ENCODE measurements at regions not wholly inside any gene's neighbourhood (a gene's known extent, or its start where the extent isn't known, plus 50 kb on each side); places are given as distances from the start of the nearest gene placed in this dataset.
"Not testable (repeated sequence)": the region's sequence is repeated elsewhere in the genome, so short reads cannot be mapped to it uniquely, and the experiment has no call there.

DNA sequence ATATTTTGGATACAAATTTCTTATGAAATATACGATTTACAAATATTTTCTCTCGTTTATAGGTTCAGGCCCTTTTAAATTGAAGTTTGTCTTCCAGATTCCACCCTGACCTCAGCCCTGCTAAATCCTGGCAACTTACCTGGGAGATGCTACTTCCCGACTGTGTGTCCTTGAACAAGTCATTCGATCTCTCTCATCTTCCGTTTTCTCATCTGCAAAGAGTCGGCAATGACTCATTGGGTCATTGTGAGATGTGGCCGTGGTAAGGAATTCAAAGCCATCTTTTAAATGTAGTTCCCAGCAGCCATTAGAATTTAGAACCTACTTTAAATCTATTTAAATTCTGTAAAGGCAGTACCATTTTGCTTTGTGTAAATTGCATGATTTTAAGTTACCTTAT is 72.5 kb downstream of the LHX2 start:
- TF ChIP-seq, protein P1, sequence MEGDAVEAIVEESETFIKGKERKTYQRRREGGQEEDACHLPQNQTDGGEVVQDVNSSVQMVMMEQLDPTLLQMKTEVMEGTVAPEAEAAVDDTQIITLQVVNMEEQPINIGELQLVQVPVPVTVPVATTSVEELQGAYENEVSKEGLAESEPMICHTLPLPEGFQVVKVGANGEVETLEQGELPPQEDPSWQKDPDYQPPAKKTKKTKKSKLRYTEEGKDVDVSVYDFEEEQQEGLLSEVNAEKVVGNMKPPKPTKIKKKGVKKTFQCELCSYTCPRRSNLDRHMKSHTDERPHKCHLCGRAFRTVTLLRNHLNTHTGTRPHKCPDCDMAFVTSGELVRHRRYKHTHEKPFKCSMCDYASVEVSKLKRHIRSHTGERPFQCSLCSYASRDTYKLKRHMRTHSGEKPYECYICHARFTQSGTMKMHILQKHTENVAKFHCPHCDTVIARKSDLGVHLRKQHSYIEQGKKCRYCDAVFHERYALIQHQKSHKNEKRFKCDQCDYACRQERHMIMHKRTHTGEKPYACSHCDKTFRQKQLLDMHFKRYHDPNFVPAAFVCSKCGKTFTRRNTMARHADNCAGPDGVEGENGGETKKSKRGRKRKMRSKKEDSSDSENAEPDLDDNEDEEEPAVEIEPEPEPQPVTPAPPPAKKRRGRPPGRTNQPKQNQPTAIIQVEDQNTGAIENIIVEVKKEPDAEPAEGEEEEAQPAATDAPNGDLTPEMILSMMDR (conservative IDR thresholded peaks at IDR 0.05), result no peak
- H3K27ac ChIP-seq, result no peak overlapping the region

DNA sequence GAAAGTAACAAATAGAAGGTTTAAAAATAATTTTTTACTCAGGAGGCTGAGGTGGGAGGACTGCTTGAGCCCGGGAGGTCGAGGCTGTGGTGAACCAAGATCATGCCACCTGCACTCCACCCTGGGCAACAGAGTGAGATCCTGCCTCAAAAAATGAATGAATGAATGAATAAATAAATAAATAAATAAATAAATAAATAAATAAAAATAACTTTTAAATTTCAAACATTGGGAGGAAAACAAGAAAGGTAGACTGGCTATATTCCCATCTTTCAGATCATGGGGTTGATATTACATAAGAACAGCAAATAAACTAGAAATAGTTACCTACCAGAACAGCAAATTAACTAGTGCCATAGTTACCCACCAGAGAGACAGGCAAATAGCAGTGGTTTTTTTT is 75.7 kb downstream of the LHX2 start:
- H3K27ac ChIP-seq, result no peak overlapping the region
- TF ChIP-seq ZFX (IDR thresholded peaks at IDR 0.05), result no peak

DNA sequence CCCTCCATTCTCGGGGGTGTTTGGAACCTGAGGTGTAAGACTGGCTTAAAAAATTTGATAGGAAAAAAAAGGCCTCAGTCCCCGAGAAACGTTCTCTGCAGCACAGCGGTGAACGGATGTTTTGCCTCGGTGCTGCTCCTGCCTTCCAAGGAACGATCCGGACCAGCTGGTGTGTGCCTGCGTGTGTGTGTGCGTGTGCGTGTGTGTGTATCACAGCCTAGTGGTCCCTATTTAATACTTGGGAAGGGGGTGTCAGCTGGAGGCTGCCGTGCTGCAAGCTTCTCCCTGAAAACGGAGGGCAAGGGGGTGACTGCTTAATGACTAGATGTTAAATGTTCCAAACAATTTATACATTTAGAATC is 76.9 kb downstream of the LHX2 start:
- TF ChIP-seq, protein P1 (conservative IDR thresholded peaks at IDR 0.05), result no peak
- TF ChIP-seq ZFX (IDR thresholded peaks at IDR 0.05), result no peak

DNA sequence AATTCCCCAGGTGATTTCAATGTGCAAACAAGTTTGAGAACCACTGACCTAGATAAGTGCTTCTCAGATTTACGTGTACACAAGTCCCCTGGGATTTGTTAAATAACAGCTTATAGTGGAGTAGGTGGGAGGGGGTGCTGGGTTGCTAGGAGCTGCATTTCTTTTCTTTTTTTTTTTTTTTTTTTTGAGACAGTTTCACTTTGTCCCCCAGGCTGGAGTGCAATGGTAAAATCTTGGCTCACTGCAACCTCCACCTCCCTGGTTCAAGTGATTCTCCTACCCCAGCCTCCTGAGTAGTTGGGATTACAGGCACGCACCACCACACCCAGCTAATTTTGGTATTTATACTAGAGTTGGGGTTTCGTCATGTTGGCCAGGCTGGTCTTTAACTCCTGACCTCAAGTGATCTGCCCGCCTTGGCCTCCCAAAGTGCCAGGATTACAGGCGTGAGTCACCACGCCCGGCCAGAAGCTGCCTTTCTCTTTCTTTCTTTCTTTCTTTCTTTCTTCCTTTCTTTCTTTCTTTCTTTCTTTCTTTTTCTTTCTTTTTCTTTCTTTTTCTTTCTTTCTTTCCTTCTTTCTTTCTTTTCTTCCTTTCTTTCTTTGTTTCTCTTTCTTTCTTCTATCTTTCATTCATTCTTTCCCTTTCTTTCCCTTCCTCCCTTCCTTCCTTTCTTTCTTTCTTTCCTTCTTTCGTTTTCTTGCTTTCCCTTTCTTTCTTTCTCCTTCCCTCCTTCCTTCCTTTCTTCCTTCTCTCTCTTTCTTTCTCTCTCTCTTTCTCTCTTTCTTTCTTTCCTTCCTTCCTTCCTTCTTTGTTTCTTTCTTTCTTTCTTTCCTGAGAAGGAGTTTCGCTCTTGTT is 78.3 kb downstream of the LHX2 start:
- not testable (repeated sequence) for H3K27ac ChIP-seq

More for the DNA sequence above, 76.9 kb downstream of the LHX2 start:
- H3K27ac ChIP-seq, result no peak overlapping the region

DNA sequence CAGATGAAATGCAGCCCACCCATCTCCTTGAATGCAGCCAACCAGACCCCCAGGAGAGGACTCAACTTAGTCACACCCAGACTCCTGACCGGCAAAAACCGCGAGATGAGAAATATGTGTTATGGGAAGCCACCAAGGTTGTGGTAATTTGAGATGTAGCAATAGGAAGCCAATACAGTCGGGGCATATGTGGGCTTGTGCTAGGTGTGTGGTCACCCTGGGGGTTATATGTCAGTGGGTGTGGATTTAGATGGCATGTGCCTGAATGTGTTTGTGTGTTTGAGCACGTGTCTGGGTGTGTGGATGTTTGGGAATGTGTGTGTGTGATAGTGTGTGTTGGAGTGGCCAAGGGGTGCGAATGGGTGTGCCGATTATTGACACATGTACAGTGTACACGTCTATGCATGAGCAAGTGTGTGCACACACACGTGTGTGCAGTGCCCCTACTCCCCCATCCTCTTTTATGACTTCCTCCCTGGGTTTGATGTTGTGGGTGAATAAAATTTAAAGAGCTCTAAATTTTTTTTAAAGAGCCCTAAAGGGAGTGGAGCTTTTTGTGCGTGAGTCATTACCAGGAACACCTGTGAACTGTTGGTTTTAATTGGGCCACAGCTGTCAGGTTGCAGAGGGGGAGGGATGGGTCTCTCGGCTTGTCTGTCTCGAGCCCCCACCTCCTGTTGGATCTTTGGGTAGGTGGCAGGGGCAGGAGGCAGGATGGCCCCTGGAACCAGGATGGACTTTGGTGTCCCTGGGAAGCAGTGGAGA is 86.8 kb downstream of the LHX2 start:
- no peak overlapping the region for H3K27ac ChIP-seq
- TF ChIP-seq, protein P1 (conservative IDR thresholded peaks at IDR 0.05), result no peak
- TF ChIP-seq ZFX (IDR thresholded peaks at IDR 0.05), result no peak

DNA sequence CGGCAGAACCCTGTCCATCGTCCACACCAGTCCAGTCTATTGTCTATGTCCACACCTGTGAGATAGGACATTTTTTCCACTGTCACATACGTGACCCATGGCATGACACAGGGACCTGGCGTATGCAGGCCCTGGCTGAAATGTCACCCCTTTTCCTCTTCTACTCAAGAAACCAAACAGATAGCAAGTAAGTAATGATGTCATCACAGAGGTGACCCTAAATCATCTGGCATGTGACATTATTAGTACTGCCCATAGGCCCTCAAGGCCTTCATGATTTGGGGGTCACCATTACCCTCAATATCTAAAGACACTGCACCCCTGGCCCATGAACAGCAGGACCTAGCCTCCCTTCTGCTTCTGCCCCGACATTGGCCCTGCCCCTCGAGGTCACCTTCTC is 88.3 kb downstream of the LHX2 start:
- no peak overlapping the region for H3K27ac ChIP-seq
- no peak for TF ChIP-seq ZFX (IDR thresholded peaks at IDR 0.05)
- TF ChIP-seq, protein P1 (conservative IDR thresholded peaks at IDR 0.05), result no peak

DNA sequence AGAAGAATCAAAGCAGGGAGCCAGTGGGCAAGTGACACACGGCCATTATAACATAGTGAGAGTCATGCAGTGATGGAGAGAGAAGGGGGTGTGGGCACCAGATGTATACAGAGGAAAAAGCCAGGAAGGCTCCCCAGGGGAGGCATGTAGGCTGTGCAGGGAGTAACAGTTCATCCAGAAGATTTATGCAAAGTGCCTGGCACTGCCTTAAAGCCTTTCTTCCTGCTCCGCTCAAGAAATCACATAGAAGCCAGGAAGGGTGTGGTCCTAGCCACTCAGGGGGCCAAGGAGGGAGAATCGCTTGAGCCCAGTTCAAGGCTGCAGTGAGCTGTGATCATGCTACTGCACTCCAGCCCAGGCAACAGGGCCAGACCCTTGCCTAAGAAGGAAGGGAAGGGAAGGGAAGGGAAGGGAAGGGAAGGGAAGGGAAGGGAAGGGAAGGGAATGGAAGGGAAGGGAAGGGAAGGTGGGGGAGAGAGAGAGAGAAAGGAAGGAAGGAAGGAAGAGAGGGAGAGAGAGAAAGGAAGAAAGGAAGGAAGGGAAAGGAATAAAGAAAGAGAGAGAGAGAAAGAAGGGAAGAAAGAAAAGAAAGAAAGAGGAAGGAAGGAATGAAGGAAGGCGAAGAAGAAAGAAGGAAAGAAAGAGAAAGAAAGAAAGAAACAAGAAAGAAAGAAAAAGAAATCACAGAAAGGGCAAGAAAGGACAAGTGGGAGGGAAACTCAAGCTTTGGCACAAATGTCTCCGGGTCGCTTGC is 89.8 kb downstream of the LHX2 start:
- H3K27ac ChIP-seq, result no peak overlapping the region
- TF ChIP-seq, protein P1 (conservative IDR thresholded peaks at IDR 0.05), result no peak
- TF ChIP-seq ZFX (IDR thresholded peaks at IDR 0.05), result no peak

DNA sequence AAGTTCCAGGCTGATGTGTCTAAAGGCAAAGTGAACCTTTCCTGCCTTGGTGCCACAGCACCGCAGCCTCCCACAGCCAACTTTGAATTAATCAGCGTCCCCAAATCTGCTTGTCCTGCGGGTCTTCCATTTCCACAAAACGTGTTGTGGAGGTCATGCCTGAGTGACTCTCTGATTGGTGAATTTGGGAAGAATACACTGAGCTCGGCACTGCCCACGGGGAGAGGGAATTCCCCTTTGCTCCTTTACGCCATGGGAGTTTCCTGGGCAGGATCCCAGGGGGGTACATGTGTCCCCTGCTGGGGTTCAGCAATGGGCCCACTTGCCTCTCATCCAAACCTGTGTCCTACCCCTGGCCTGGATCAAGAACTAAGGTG is 90.4 kb downstream of the LHX2 start:
- H3K27ac ChIP-seq, result no peak overlapping the region
- no peak for TF ChIP-seq ZFX (IDR thresholded peaks at IDR 0.05)
- TF ChIP-seq, protein P1 (conservative IDR thresholded peaks at IDR 0.05), result no peak
